Chondrocyte (in vitro differentiated cells): ENCODE measurements at regions not wholly inside any gene's neighbourhood (a gene's known extent, or its start where the extent isn't known, plus 50 kb on each side); places are given as distances from the start of the nearest gene placed in this dataset.

Experiments used
- DNase-seq: peaks from one replicate; pipeline ENCODE4 v3.0.0; 2021; ENCODE audit warnings: mixed read lengths, low spot score
- H3K27ac Mint-ChIP-seq: one replicate; pipeline ENCODE4 v1.8.0; 2021; ENCODE audit warnings: mild to moderate bottlenecking, moderate library complexity, mixed read lengths; ENCODE audit not compliant: unreplicated experiment
- H3K27me3 Mint-ChIP-seq: 2 replicates; pipeline ENCODE4 v1.8.0; 2021; ENCODE audit warnings: low read depth, mixed read lengths
- H3K36me3 Mint-ChIP-seq: 2 replicates; pipeline ENCODE4 v1.8.0; 2021; ENCODE audit warnings: low read depth, mixed read lengths
- H3K4me1 Mint-ChIP-seq: 2 replicates; pipeline ENCODE4 v1.8.0; 2021; ENCODE audit warnings: low read depth, mild to moderate bottlenecking, mixed read lengths
- H3K4me3 Mint-ChIP-seq: one replicate; pipeline ENCODE4 v1.8.0; 2021; ENCODE audit warnings: mild to moderate bottlenecking, moderate library complexity, mixed read lengths; ENCODE audit not compliant: unreplicated experiment
- H3K9me3 Mint-ChIP-seq: 2 replicates; pipeline ENCODE4 v1.8.0; 2021; ENCODE audit warnings: low read depth, mixed read lengths
- CTCF ChIP-seq: fragments of 200-600 bp; sonication (generic); IDR thresholded peaks from 2 replicates; pipeline ENCODE4 v1.5.0; 2021; ENCODE audit warnings: antibody characterized with exemption, mild to moderate bottlenecking, moderate library complexity

- Mint-ChIP-seq H3K36me3 (no peaks in the 10 kb centered on the region), H3K4me3 (no peak overlapping the region), H3K27ac (no peak overlapping the region), H3K9me3 (no peaks in the 10 kb centered on the region), H3K4me1 (no peaks in the 10 kb centered on the region), H3K27me3 (peaks cover 6% of the 10 kb centered on the region)
- TF ChIP-seq CTCF = no peak
- DNase-seq = no peak
Observed at GRCh38 chr11:111012491-111012890, 233.0 kb upstream of the POU2AF2 start.

- no peak for TF ChIP-seq CTCF
- no peaks in the 10 kb centered on the region for H3K4me1 Mint-ChIP-seq
- H3K27ac Mint-ChIP-seq = no peak overlapping the region
- no peak for DNase-seq
- H3K4me3 Mint-ChIP-seq = no peak overlapping the region
- H3K27me3 Mint-ChIP-seq = peaks cover 6% of the 10 kb centered on the region
- H3K36me3 Mint-ChIP-seq = no peaks in the 10 kb centered on the region
- H3K9me3 Mint-ChIP-seq = no peaks in the 10 kb centered on the region
Observed at GRCh38 chr11:111011275-111011594, 234.3 kb upstream of the POU2AF2 start.

DNA sequence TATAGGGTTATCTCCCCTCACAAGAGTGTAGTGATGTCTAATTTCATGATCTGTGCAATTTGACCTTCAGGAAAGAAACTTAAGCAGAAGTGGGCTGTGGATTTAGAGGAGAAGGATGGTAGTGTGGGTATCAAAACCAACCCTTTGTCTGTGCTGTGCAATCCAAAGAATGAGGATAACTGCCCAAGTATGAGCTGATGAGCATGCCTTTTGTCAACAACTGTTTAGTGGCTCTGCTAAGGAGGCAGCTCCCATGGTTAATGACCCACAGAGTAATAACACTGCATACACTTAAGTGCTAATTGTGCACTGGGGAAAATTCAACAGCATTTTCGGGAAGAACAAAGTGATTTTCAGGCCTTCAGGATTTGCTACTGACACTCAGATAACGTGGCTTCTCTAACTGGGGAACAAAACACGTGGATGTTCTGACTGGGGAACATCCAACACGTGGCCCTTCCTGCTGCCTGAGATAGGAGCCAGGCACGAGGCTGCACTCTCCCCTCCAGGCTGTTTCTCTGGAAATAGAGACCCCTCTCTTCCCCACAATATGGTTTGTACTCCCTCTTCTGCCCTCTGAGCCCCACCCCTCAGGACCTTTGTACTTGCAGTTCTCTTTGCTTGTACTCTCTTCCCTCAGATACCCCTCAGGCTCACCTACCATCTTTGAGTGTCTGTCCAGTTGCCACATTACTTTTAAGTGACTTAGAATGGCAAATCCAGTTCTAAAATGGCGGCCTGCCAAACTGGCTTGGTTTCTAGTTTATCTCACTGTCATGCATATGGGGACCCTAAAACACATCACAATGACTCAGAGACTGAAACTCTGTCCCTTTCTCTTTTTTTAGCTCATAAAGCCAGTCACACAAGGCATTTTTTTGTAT, 234.9 kb upstream of the POU2AF2 start:
- H3K27me3 Mint-ChIP-seq = peaks cover 6% of the 10 kb centered on the region
- no peak for TF ChIP-seq CTCF
- no peak overlapping the region for H3K27ac Mint-ChIP-seq
- no peak overlapping the region for H3K4me3 Mint-ChIP-seq
- no peaks in the 10 kb centered on the region for H3K36me3 Mint-ChIP-seq
- no peak for DNase-seq
- H3K4me1 Mint-ChIP-seq = no peaks in the 10 kb centered on the region
- H3K9me3 Mint-ChIP-seq = no peaks in the 10 kb centered on the region

- Mint-ChIP-seq H3K4me3 (no peak overlapping the region), H3K27me3 (no peaks in the 10 kb centered on the region), H3K36me3 (no peaks in the 10 kb centered on the region), H3K27ac (no peak overlapping the region), H3K4me1 (peaks cover 7% of the 10 kb centered on the region), H3K9me3 (no peaks in the 10 kb centered on the region)
- TF ChIP-seq CTCF = no peak
- DNase-seq = no peak
Observed at GRCh38 chr11:111006227-111006626, 239.3 kb upstream of the POU2AF2 start.

- Mint-ChIP-seq H3K27me3 (no peaks in the 10 kb centered on the region), H3K36me3 (no peaks in the 10 kb centered on the region), H3K27ac (no peak overlapping the region), H3K4me3 (no peak overlapping the region), H3K4me1 (peaks cover 7% of the 10 kb centered on the region), H3K9me3 (no peaks in the 10 kb centered on the region)
- TF ChIP-seq CTCF = no peak
- no peak for DNase-seq
Observed at GRCh38 chr11:111001986-111002611, 243.4 kb upstream of the POU2AF2 start.
